ENCODE measurements at regions not wholly inside any gene's neighbourhood (a gene's known extent, or its start where the extent isn't known, plus 50 kb on each side); places are given as distances from the start of the nearest gene placed in this dataset.

DNA sequence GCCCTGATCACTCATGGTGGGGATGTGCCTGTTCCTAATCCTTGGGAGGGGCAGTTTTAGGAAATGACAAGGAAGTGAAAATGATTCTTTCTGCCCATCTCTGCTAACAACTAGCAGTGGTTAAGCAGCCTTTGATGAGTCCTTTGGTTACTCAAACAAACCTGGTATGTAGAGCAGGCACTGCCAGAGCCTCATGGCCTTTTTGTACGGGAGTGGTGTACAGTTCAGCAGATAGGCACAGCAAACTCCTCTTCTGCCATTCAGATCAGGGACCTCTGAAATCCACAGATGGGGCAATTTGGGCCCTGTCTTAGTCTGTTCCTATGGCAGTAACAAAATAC lies 66.2 kb downstream of the FZD4 start:
- Histone ChIP-seq H3K79me1 (ENCODE audit: low read length) (no peaks in the 10 kb centered on the region), H2AK5ac (ENCODE audit: low read length) (no peak overlapping the region), H2BK120ac (ENCODE audit: insufficient read depth, low read length, poor library complexity) (no peak overlapping the region), H3K4me2 (ENCODE audit: low read length) (peak overlapping the region; percentile 3), H3K9ac (ENCODE audit: low read length) (no peak overlapping the region), H3K27me3 (ENCODE audit: insufficient read depth, low read length) (no peaks in the 10 kb centered on the region), H3K36me3 (ENCODE audit: control insufficient read depth in 1 of 2, insufficient read depth in 2 of 2, low read length in 2 of 2) (no peaks in the 10 kb centered on the region), H3K79me2 (ENCODE audit: control insufficient read depth, insufficient read depth, low read length, poor library complexity) (no peaks in the 10 kb centered on the region), H2BK5ac (ENCODE audit: low read depth, low read length, poor library complexity) (no peak overlapping the region), H3K27ac (ENCODE audit: low read depth, low read length) (no peak overlapping the region), H4K91ac (ENCODE audit: low read depth, low read length) (no peak overlapping the region), H4K8ac (ENCODE audit: low read depth, low read length) (no peak overlapping the region), H3K4me3 (ENCODE audit: low read depth, low read length) (no peak overlapping the region), H2AFZ (ENCODE audit: insufficient read depth, low read length, poor library complexity) (no peak overlapping the region), H3K14ac (ENCODE audit: low read length) (no peak overlapping the region), H3K9me3 (ENCODE audit: insufficient read depth, low read depth, low read length) (no peaks in the 10 kb centered on the region), H2BK12ac (ENCODE audit: low read length) (no peak overlapping the region), H3K23ac (ENCODE audit: low read length) (no peak overlapping the region), H3K4me1 (ENCODE audit: control insufficient read depth in 1 of 2, insufficient read depth in 2 of 2, low read length in 2 of 2) (peaks cover 3 to 8% of the 10 kb centered on the region in 2 experiments), H3K4ac (ENCODE audit: low read depth, low read length) (no peak overlapping the region), H4K12ac (ENCODE audit: low read depth, low read length) (no peak overlapping the region), H3K18ac (ENCODE audit: low read length) (no peak overlapping the region)
- no peak for DNase-seq
- no CpG with 5 or more reads among the region's 1 CpG for WGBS (ENCODE audit: extremely low coverage, insufficient coverage, insufficient read length)

DNA sequence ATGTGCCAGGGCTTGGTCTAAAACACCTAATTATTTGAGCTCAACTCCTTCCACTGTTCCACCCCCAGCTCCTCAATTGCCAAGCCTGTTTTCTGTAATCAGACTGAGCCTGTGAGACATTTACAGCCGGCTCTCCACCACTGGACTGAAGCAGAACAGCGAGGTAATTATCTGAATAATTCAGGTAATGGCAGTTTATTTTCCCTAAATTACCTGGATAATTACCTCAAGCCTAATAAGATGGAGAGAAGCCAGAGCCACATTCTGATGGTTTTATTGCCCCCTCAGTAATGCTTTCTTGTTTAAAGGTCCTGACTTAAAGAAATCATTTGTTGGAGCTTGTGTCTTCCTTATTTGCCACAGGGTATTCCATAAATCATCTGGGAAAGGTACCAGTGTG lies 64.2 kb downstream of the FZD4 start:
- no peak overlapping the region for H3K4ac ChIP-seq (ENCODE audit: low read depth, low read length)
- no peak overlapping the region for H3K23ac ChIP-seq (ENCODE audit: low read length)
- H3K4me1 ChIP-seq (ENCODE audit: control insufficient read depth in 1 of 2, insufficient read depth in 2 of 2, low read length in 2 of 2), result peaks cover 3 to 8% of the 10 kb centered on the region in 2 experiments
- no peaks in the 10 kb centered on the region for H3K27me3 ChIP-seq (ENCODE audit: insufficient read depth, low read length)
- no peaks in the 10 kb centered on the region for H3K9me3 ChIP-seq (ENCODE audit: insufficient read depth, low read depth, low read length)
- no peak overlapping the region for H2BK120ac ChIP-seq (ENCODE audit: insufficient read depth, low read length, poor library complexity)
- H3K79me1 ChIP-seq (ENCODE audit: low read length), result no peaks in the 10 kb centered on the region
- no peak overlapping the region for H4K12ac ChIP-seq (ENCODE audit: low read depth, low read length)
- no peak overlapping the region for H3K4me3 ChIP-seq (ENCODE audit: low read depth, low read length)
- H2BK5ac ChIP-seq (ENCODE audit: low read depth, low read length, poor library complexity), result no peak overlapping the region
- no peak overlapping the region for H3K9ac ChIP-seq (ENCODE audit: low read length)
- no peak overlapping the region for H3K18ac ChIP-seq (ENCODE audit: low read length)
- no peak overlapping the region for H4K8ac ChIP-seq (ENCODE audit: low read depth, low read length)
- DNase-seq, result no peak
- no peak overlapping the region for H3K4me2 ChIP-seq (ENCODE audit: low read length)
- H3K27ac ChIP-seq (ENCODE audit: low read depth, low read length), result no peak overlapping the region
- H4K91ac ChIP-seq (ENCODE audit: low read depth, low read length), result no peak overlapping the region
- H2BK12ac ChIP-seq (ENCODE audit: low read length), result no peak overlapping the region
- no peak overlapping the region for H3K14ac ChIP-seq (ENCODE audit: low read length)
- no peaks in the 10 kb centered on the region for H3K36me3 ChIP-seq (ENCODE audit: control insufficient read depth in 1 of 2, insufficient read depth in 2 of 2, low read length in 2 of 2)
- no peak overlapping the region for H2AFZ ChIP-seq (ENCODE audit: insufficient read depth, low read length, poor library complexity)
- H3K79me2 ChIP-seq (ENCODE audit: control insufficient read depth, insufficient read depth, low read length, poor library complexity), result no peaks in the 10 kb centered on the region
- H2AK5ac ChIP-seq (ENCODE audit: low read length), result no peak overlapping the region
- WGBS (ENCODE audit: extremely low coverage, insufficient coverage, insufficient read length), result no CpG with 5 or more reads among the region's 2 CpGs

DNA sequence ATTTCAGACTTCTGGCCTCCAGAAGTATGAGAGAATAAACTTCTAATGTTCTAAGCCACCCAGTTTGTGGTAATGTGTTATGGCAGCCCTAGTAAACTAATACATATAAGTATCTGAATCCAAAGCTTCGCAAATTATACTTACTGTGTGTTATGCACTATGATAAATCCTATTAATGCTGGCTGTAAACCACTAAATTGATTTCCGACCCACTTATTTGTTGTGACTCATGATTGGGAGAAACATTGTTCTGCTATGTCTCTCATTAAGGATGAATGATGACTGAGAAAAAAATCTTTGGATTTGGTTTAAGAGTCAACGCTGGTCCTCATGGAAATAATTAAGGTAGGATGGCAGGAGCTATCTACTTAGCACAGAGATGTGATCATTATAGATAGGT lies 62.0 kb downstream of the FZD4 start:
- H3K36me3 ChIP-seq (ENCODE audit: control insufficient read depth in 1 of 2, insufficient read depth in 2 of 2, low read length in 2 of 2), result no peaks in the 10 kb centered on the region
- no peak overlapping the region for H4K12ac ChIP-seq (ENCODE audit: low read depth, low read length)
- H3K18ac ChIP-seq (ENCODE audit: low read length), result no peak overlapping the region
- H3K27me3 ChIP-seq (ENCODE audit: insufficient read depth, low read length), result no peaks in the 10 kb centered on the region
- H3K14ac ChIP-seq (ENCODE audit: low read length), result no peak overlapping the region
- no peak overlapping the region for H3K4me2 ChIP-seq (ENCODE audit: low read length)
- no peak overlapping the region for H3K9ac ChIP-seq (ENCODE audit: low read length)
- no peaks in the 10 kb centered on the region for H3K79me2 ChIP-seq (ENCODE audit: control insufficient read depth, insufficient read depth, low read length, poor library complexity)
- H3K9me3 ChIP-seq (ENCODE audit: insufficient read depth, low read depth, low read length), result no peaks in the 10 kb centered on the region
- no peak overlapping the region for H2AFZ ChIP-seq (ENCODE audit: insufficient read depth, low read length, poor library complexity)
- no peak overlapping the region for H3K4ac ChIP-seq (ENCODE audit: low read depth, low read length)
- no peaks in the 10 kb centered on the region for H3K79me1 ChIP-seq (ENCODE audit: low read length)
- no peak overlapping the region for H2BK12ac ChIP-seq (ENCODE audit: low read length)
- no peak overlapping the region for H2BK5ac ChIP-seq (ENCODE audit: low read depth, low read length, poor library complexity)
- H2BK120ac ChIP-seq (ENCODE audit: insufficient read depth, low read length, poor library complexity), result no peak overlapping the region
- peaks cover 3 to 8% of the 10 kb centered on the region in 2 experiments for H3K4me1 ChIP-seq (ENCODE audit: control insufficient read depth in 1 of 2, insufficient read depth in 2 of 2, low read length in 2 of 2)
- no peak overlapping the region for H4K91ac ChIP-seq (ENCODE audit: low read depth, low read length)
- no CpG with 5 or more reads among the region's 3 CpGs for WGBS (ENCODE audit: extremely low coverage, insufficient coverage, insufficient read length)
- no peak overlapping the region for H2AK5ac ChIP-seq (ENCODE audit: low read length)
- H3K23ac ChIP-seq (ENCODE audit: low read length), result no peak overlapping the region
- H3K27ac ChIP-seq (ENCODE audit: low read depth, low read length), result no peak overlapping the region
- no peak for DNase-seq
- H3K4me3 ChIP-seq (ENCODE audit: low read depth, low read length), result no peak overlapping the region
- no peak overlapping the region for H4K8ac ChIP-seq (ENCODE audit: low read depth, low read length)
